Neutrophil (primary cell): ENCODE measurements at regions not wholly inside any gene's neighbourhood (a gene's known extent, or its start where the extent isn't known, plus 50 kb on each side); places are given as distances from the start of the nearest gene placed in this dataset.

ENCODE experiments used
- H3K27ac ChIP-seq: fragments of 200-600 bp; sonication (generic); 2 replicates; pipeline ENCODE4 v1.5.1; 2016; ENCODE audit warnings: mild to moderate bottlenecking, moderate library complexity
- H3K27me3 ChIP-seq: fragments of 200-600 bp; sonication (generic); 2 replicates; pipeline ENCODE4 v1.6.0; 2016; ENCODE audit warnings: mild to moderate bottlenecking
- H3K36me3 ChIP-seq: fragments of 200-600 bp; sonication (generic); 2 replicates; pipeline ENCODE4 v1.5.1; 2017
- H3K4me1 ChIP-seq, 2 experiments: fragments of 200-600 bp in 1 of 2; sonication (generic) in 1 of 2; 1 replicate in 1 of 2; 2 replicates in 1 of 2; pipeline versions ENCODE4 v1.5.1 to v1.6.1; 2013 to 2016; ENCODE audit warnings: low read depth in 1 of 2, low read length in 1 of 2, mild to moderate bottlenecking in 1 of 2, moderate library complexity in 1 of 2; ENCODE audit not compliant: control insufficient read depth in 1 of 2, insufficient read depth in 1 of 2
- H3K4me3 ChIP-seq, 2 experiments: fragments of 200-600 bp in 1 of 2; sonication (generic) in 1 of 2; 1 replicate in 1 of 2; 2 replicates in 1 of 2; pipeline ENCODE4 v1.5.1; 2013 to 2016; ENCODE audit warnings: low read depth in 1 of 2, low read length in 1 of 2, mild to moderate bottlenecking in 1 of 2, moderate library complexity in 1 of 2
- H3K9me3 ChIP-seq: fragments of 200-600 bp; sonication (generic); 2 replicates; pipeline ENCODE4 v1.5.1; 2016
- TF ChIP-seq, protein P1 (sequence below): fragments of 200-600 bp; sonication (generic); IDR thresholded peaks from 2 replicates; pipeline ENCODE4 v1.5.1; 2016; ENCODE audit warnings: antibody characterized with exemption

DNA sequence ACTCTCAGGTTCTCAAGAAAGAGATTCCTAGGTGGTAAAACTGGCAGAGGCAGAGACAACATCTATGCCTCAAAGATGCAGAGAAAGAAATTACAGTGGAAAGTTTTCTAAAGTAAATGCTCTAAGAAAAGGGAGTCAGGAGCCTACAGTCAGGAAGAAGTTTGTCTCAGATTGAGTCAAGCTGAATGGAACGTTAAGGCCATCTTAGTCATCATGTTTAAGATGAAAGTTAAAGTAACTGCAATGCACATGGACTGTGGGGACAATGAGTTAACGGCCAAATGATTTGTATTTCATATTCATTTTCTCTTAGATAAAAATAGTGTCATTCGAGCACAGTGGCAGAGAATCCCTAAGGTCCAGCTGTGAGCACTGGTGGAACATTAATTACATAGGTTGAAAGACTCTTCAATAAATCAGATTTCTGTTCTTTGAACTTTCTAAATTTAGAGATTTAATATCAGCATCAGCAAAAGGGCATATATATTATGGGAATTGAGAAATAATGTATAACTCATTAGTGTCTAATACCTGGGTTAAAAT, 384.6 kb downstream of the DTHD1 start:
- H3K4me1 ChIP-seq, result no peaks in the 10 kb centered on the region
- TF ChIP-seq, protein P1, sequence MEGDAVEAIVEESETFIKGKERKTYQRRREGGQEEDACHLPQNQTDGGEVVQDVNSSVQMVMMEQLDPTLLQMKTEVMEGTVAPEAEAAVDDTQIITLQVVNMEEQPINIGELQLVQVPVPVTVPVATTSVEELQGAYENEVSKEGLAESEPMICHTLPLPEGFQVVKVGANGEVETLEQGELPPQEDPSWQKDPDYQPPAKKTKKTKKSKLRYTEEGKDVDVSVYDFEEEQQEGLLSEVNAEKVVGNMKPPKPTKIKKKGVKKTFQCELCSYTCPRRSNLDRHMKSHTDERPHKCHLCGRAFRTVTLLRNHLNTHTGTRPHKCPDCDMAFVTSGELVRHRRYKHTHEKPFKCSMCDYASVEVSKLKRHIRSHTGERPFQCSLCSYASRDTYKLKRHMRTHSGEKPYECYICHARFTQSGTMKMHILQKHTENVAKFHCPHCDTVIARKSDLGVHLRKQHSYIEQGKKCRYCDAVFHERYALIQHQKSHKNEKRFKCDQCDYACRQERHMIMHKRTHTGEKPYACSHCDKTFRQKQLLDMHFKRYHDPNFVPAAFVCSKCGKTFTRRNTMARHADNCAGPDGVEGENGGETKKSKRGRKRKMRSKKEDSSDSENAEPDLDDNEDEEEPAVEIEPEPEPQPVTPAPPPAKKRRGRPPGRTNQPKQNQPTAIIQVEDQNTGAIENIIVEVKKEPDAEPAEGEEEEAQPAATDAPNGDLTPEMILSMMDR, result no peak
- no peaks in the 10 kb centered on the region for H3K9me3 ChIP-seq
- H3K36me3 ChIP-seq, result no peaks in the 10 kb centered on the region
- H3K4me3 ChIP-seq, result no peak overlapping the region
- H3K27me3 ChIP-seq, result no peaks in the 10 kb centered on the region
- no peak overlapping the region for H3K27ac ChIP-seq

DNA sequence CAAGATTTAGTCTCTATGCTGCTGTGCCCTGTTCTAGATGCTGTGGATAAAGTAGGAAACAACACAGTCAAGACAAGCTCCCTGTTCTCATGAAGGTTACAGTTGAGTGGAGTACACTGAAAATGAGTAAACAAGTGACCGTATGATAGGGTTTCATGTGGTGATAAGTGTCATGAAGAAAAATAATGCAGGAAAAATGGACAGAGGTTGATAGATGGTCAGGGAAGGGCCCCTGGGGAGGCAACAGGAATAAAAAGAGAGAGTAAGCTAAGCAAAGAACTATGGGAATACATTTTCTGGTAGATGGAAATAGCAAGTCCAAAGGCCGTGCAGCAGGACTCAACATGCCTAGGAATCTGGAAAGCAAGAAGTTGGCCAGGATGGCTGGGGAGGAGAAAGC, 394.0 kb downstream of the DTHD1 start:
- Histone ChIP-seq H3K27ac (no peak overlapping the region), H3K9me3 (no peaks in the 10 kb centered on the region), H3K4me1 (no peaks in the 10 kb centered on the region), H3K36me3 (no peaks in the 10 kb centered on the region), H3K4me3 (no peak overlapping the region), H3K27me3 (no peaks in the 10 kb centered on the region)
- TF ChIP-seq, protein P1, result no peak

DNA sequence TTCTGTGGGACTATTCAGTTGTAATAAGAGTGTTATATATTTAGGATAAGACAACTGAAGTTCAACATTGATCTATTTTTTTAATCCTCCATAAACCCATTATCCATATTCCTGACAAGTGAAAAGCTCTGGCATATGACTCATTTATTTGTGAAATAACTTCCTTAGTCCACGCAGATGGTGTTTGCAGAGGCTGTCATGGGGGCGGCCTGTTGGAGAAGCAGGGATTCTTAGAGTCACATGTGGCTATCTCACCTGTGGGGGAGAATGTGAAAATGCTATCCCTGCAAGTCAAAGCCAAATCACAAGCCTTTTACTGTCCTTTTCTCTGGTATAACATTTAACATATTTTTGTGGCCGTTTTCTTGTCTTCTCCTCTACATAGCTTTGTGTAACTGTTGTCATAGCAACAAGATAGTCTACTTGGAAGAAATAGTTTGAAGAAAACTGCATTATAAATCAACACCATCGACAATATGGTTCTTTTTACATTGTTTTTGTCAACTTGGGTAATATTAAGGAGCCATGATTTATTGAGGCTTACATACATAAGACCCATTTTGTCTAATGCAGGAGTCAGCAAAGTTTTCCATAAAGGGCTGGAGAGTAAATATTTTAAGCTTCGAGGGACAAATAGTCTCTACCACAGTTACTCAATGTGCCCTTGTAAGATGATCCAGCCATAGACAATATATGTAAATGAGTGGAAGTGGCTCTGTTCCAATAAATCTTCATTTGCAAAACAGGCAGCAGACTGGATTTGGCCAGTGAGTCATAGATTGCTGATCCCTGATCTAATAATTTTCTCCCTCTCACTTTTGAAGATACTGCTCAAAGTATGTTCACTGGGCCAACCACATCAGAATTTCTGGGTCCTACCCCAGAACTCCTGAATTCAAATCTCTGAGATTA, 395.0 kb downstream of the DTHD1 start:
- no peaks in the 10 kb centered on the region for H3K27me3 ChIP-seq
- H3K4me3 ChIP-seq, result no peak overlapping the region
- TF ChIP-seq, protein P1, result no peak
- H3K36me3 ChIP-seq, result no peaks in the 10 kb centered on the region
- no peak overlapping the region for H3K27ac ChIP-seq
- H3K4me1 ChIP-seq, result no peaks in the 10 kb centered on the region
- no peaks in the 10 kb centered on the region for H3K9me3 ChIP-seq

DNA sequence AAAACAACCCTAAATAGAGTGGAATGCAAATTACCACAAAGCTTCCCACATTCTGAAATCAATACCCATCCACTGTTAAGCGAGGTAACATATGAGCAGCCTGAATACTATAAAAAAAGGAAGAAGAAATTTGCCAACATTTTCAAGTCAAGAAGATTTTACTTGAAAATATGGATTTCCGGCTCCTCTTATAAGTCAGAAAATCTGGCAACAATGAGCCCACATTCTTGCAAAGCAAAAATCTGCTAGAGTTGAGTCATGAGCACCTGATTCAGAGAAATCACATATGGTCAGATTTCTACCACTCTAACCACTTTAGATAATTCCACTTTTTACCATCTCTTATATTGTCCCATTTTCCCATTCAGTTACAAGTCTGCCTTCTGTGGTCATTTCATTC, 395.7 kb downstream of the DTHD1 start:
- H3K36me3 ChIP-seq, result no peaks in the 10 kb centered on the region
- no peak overlapping the region for H3K4me3 ChIP-seq
- H3K27ac ChIP-seq, result no peak overlapping the region
- TF ChIP-seq, protein P1, result no peak
- no peaks in the 10 kb centered on the region for H3K27me3 ChIP-seq
- no peaks in the 10 kb centered on the region for H3K9me3 ChIP-seq
- H3K4me1 ChIP-seq, result no peaks in the 10 kb centered on the region

DNA sequence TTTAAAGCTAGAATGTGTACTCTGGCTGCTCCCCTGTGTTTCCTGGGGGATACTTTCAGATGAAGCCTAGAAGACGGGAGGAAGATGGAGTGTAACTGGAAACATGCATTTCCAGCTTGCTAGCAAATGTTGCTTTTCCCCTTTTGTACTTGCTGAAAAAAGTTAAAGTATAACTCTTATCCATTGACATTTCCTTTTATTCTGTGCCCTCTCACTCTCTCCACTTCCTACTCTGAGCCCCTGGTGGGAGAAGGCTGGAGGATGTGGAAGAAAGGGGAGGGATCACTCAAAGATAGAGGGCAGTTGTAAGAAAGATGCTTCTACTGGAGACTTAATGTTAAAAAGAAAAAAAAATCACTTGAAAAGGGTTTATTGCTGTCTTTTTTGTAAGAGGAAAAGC, 396.5 kb downstream of the DTHD1 start:
- no peaks in the 10 kb centered on the region for H3K4me1 ChIP-seq
- H3K9me3 ChIP-seq, result no peaks in the 10 kb centered on the region
- TF ChIP-seq, protein P1, result no peak
- no peaks in the 10 kb centered on the region for H3K27me3 ChIP-seq
- no peak overlapping the region for H3K27ac ChIP-seq
- H3K4me3 ChIP-seq, result no peak overlapping the region
- H3K36me3 ChIP-seq, result no peaks in the 10 kb centered on the region
